HG03342 (cell line): ENCODE measurements at regions not wholly inside any gene's neighbourhood (a gene's known extent, or its start where the extent isn't known, plus 50 kb on each side); places are given as distances from the start of the nearest gene placed in this dataset.

Experiments used
- ATAC-seq: cut with Tn5 transposase; IDR thresholded peaks from one replicate; pipeline ENCODE4 v1.9.1; 2021; ENCODE audit warnings: mild to moderate bottlenecking, moderate library complexity; ENCODE audit not compliant: unreplicated experiment

DNA sequence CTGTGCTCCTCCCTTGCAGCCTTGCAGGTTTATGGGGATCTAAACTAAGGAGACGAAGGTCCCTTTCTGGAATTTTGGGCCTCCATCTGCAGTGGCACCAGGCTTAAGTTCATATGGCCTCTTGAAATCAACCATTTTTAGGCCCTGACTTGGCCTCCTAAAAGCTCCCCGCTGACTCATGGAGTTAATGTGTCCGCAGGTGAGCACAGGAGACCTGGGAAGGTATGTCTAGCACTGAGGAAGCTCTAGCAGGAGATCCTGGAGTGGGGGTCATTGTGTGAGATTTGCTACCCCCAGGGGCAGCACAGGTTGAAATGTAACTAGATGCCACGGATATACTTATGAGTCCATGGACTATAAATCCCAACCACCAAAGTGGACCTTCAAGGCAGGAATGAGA, 95.9 kb upstream of the CELF4 start:
- no peak for ATAC-seq

- ATAC-seq = no peak
These were observed 95.5 kb upstream of the CELF4 start for GRCh38 chr18:37661061-37661460.

GRCh38 chr18:37660658-37661057, 95.1 kb upstream of the CELF4 start:
- no peak for ATAC-seq

DNA sequence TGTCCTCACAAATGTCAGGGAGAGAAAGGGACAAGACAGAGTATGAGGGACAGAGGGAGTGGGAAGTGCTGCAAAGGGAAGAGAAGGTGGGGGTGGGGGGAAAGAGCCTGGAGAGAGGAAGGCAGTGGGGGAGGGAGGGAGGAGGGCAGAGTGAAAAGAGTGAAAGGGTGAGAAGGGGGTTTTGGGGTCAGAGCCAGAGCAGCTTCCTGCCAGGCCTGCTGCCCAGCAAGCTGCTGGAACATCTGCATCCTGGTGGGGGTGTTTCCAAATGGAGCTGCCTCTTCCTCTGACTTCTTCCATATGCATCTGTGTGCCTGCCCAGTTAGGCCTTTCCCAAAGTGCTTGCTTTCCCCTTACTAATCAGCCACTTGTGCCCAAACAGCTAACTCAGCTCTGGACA, 94.3 kb upstream of the CELF4 start:
- ATAC-seq = no peak

- no peak for ATAC-seq
These were observed 93.3 kb upstream of the CELF4 start for GRCh38 chr18:37658894-37659293.

GRCh38 chr18:37657493-37657892, 91.9 kb upstream of the CELF4 start:
- ATAC-seq = no peak

DNA sequence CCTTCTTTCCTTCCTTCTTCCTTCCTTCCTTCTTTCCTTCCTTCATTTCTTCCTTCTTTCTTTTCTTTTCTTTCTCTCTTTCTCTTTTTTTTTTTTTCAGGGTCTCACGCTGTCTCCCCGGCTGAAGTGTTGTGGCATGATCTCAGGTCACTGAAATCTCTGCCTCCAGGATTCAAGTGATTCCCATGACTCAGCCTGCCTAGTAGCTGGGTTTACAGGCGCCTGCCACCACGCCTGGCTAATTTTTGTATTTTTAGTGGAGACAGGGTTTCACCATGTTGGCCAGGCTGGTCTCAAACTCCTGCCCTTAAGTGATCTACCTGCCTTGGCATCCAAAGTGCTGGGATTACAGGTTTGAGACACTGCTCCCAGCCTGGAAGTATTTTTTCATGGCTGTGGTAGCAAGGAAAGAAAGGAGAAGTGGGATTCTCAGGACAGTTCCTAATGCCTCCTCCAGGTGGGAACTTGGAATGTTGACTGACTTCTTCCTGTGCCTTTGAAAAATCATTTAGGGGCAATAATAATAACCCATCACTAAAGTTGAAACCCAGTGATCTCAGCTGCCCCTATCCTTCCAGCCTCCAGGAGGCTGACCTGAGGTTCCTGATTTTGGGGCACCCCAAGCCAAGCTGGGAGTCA, 89.3 kb upstream of the CELF4 start:
- ATAC-seq = no peak

DNA sequence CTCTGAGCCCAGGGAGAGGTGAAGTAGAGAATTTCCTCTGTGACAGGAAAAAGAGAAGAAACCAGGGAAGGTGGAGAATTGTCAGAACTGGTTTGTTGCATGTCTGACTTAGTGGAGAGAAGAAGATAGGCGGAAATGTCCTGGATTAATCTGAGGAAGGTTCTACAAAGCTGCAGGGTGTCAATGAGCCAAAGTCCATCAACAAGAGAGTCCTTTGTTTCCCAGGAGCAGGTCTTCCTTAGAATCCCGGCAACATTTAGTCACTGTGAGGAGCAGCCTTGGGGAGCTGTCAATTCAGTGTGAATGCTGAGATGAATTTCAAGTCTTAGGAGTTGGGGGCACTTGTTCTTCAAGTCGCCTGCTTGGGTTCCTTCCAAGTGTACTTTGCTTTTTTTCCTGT, 88.4 kb upstream of the CELF4 start:
- ATAC-seq = no peak

DNA sequence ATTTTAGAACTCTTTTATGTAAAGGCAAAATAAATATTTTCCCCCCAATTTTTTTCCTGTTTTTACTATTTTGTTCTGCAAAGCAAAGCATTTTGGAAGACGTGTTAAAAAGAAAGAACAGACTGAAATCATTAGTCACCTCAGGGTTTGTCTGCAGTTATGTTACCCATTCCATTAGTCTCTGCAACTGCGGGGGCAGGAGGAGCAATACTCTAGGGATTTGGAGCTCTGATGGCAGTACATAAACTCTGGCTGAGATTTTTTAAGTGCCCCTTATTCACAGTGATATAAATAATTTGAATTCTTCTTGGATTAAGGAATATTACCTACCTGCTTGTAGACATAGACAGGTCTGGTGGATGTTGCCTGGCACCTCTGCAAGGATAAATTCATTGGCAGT, 88.0 kb upstream of the CELF4 start:
- ATAC-seq = no peak

DNA sequence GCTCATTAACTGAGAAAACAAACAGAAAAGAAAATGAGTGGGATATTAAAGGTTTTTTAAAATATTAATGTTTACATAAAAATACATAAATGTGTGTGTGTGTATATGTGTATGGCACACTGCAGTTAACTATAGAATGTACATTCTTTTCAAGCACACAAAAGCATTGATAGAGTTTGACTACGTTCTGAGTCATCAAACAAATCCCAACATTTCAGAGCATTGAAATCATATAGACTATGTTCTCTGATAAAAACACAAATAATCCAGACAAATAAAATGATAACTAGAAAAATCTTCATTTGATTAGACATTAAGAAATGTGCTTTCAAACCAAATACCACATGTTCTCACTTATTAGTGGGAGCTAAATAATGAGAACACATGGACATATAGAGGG, 84.3 kb upstream of the CELF4 start:
- no peak for ATAC-seq

GRCh38 chr18:37649416-37649815, 83.8 kb upstream of the CELF4 start:
- ATAC-seq = no peak

DNA sequence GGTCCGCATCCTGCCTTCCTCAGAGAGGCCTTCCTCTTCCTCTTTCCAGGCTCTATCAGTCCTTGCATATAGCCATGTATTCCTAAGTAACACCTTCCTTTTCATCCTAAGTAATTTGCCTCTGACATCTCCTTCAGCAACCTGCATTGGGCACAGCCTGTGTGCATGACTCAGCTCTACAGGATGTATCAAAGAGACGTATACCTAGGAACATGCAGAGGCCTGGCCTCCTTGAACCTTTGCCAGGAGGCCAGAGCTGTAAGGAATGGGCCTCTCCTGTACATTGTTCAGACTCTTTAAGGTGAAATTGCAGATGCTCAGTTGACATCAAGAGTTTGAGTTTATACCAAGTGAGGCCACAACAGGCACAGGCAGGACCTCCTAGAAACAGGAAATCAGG, 76.0 kb upstream of the CELF4 start:
- ATAC-seq = no peak

DNA sequence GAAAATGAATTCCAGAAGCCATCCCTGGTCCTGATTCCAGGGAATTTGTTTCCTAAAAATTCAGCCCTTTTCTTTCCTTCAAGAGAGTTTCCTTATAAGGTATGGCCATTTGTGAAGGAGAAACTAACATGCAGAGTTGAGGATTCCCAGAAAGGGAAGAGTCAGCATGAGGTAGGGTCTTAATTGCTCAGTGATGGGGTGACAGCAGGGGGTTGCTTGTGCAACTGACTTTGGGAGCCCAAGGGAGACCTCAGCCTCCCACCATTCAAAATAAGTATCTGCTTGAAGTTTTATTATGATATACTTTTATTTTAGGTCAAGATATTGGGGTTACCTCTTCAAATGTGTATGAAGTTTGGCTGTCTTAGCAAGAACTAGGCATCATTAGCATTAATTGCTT, 74.9 kb upstream of the CELF4 start:
- ATAC-seq = no peak

- ATAC-seq = no peak
These were observed 74.2 kb upstream of the CELF4 start for GRCh38 chr18:37639846-37640245.

DNA sequence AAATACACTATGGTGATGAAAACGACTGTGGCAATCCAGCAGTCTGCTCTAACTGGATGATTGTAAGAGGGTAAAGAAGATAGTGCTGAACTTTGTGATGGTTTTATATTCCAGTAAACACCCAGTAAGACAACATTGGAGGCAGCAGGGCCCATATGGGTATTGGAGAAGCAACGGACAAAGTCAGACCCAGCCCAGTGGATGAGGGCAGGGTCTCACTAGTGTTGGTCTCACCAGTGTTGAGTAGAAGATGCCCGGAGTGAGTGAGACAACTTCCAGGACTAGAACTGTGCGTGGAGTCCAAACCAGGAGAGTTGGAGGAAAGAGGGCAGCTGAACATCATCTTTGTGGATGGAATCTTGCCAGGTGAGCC, 71.9 kb upstream of the CELF4 start:
- no peak for ATAC-seq

GRCh38 chr18:37636831-37637477, 71.4 kb upstream of the CELF4 start:
- ATAC-seq = no peak

DNA sequence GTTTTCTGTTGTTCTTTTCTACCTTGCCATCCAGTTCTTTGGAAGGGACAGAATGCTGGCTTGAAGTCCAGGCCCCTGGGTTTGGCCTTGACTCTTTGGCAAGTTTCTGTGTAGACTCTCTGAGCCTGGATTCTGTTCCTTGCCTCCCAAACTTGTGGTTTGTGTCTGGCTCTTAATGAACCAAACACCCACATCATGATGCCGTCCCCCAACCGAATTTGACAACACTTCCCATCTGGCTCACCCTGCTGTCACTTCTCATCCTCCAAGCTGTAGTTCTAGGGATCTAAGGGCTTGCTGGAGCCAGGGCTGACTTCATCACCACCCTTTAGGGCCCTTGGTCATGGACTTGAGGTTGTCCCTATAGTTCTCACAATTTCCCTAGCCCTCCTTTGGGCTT, 68.9 kb upstream of the CELF4 start:
- no peak for ATAC-seq

DNA sequence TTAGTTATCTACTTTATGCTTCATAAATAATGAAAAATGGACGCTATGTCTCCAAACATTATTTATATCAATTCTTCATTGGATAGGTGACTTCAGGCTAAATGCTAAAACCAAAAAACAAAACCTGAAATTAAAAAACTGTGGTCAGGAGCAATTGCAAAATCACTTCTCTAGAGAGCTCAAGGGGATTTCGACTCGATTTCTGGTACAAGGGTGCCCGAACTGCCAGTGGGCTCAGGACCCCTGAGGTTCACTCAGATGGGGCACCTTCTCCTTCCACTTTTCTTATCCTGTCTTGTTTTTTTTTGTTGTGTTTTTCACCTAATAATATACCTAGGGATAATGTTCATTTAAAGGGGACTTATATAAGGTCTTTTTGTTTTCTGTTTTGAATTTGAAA, 65.8 kb upstream of the CELF4 start:
- no peak for ATAC-seq

- no peak for ATAC-seq
These were observed 64.7 kb upstream of the CELF4 start for GRCh38 chr18:37630334-37630733.

- no peak for ATAC-seq
These were observed 63.0 kb upstream of the CELF4 start for GRCh38 chr18:37628470-37629220.

DNA sequence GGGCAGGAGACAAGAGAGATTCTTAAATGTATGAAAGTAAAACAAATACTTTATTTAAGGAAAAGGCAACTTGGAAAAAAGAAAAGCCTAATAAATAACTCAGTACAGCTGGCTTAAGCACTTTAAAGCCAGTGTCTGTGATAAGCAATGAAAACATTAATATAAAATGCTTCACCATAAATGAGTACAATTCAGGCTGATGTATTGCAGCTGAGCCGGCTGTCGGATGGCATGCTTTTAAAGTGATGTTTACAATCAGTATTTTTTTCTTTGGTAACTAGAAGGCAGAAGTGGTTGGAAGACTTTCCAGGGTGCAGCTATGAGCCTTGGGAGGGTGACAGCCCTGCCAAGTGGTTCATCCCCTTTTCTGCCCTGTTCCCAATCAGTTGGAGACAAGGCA, 58.7 kb upstream of the CELF4 start:
- ATAC-seq = no peak

DNA sequence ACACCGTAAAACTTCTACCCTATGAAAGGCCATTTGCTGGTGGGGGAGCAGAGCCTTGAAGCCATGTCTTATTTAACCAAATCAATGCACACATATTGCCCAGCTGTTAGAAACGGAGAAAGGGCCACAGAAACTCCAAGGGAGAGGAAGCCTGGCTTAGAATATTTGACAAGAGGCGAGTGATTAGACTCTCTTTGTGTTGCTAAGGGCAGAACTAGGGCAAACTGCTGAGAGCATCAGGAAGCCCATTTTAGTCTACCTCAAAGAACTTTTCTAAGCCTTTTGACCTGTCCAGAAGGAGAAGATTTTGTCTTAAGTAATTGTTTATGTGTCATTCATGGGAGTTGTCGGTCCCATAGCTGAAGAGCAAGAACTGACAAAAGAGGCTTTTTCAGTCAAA, 54.4 kb upstream of the CELF4 start:
- no peak for ATAC-seq
